PFSK-1 (cell line): ENCODE measurements at regions not wholly inside any gene's neighbourhood (a gene's known extent, or its start where the extent isn't known, plus 50 kb on each side); places are given as distances from the start of the nearest gene placed in this dataset.

Source experiments
- FOXP2 ChIP-seq: optimal IDR thresholded peaks from 2 replicates; pipeline ENCODE3; 2011; ENCODE audit warnings: borderline replicate concordance, control low read depth, inconsistent platforms; ENCODE audit not compliant: insufficient read depth; ENCODE audit errors: extremely low read length, extremely low read depth
- POLR2AphosphoS5 ChIP-seq: IDR thresholded peaks from 2 replicates; pipeline ENCODE4 v1.6.1; 2012; ENCODE audit warnings: low read depth, mild to moderate bottlenecking, control low read depth, low read length, moderate library complexity
- SIN3A ChIP-seq: IDR thresholded peaks from 2 replicates; pipeline ENCODE4 v1.6.1; 2012; ENCODE audit warnings: mild to moderate bottlenecking, low read length, moderate library complexity, borderline replicate concordance; ENCODE audit not compliant: insufficient read depth
- TAF1 ChIP-seq: IDR thresholded peaks from 2 replicates; pipeline ENCODE4 v1.6.1; 2012; ENCODE audit warnings: low read length, control low read depth, borderline replicate concordance; ENCODE audit not compliant: insufficient read depth
- TF ChIP-seq, protein P1 (sequence below), 2 experiments: IDR thresholded peaks; 2 replicates each; pipeline versions ENCODE4 v1.6.1 to v1.8.0; 2011 to 2012; ENCODE audit warnings: low read depth in 2 of 2, low read length in 2 of 2, control low read depth in 1 of 2, inconsistent platforms in 1 of 2, mild to moderate bottlenecking in 1 of 2, moderate library complexity in 1 of 2; ENCODE audit not compliant: insufficient read depth in 1 of 2

DNA sequence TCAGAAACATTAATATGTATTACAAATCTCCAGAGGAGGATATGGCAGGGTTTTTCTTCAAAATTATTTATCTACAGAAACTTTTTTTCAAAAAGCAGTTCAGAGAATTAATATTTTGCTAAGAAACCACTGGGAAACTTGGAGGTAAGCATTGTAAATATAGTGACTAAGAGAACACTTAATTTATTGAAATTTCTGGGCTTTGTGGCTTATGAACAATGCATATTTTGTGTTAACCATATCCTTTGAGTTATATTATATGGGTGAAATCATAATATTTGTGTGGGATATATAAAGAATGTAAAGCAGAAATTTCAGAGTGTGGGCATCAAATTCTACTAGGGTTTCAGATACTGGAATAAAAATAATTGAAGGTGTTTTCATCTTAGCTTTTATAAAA is 1059.2 kb downstream of the ZPLD1 start:
- TF ChIP-seq POLR2AphosphoS5, result no peak
- no peak for TF ChIP-seq TAF1
- no peak for TF ChIP-seq SIN3A
- TF ChIP-seq, protein P1, sequence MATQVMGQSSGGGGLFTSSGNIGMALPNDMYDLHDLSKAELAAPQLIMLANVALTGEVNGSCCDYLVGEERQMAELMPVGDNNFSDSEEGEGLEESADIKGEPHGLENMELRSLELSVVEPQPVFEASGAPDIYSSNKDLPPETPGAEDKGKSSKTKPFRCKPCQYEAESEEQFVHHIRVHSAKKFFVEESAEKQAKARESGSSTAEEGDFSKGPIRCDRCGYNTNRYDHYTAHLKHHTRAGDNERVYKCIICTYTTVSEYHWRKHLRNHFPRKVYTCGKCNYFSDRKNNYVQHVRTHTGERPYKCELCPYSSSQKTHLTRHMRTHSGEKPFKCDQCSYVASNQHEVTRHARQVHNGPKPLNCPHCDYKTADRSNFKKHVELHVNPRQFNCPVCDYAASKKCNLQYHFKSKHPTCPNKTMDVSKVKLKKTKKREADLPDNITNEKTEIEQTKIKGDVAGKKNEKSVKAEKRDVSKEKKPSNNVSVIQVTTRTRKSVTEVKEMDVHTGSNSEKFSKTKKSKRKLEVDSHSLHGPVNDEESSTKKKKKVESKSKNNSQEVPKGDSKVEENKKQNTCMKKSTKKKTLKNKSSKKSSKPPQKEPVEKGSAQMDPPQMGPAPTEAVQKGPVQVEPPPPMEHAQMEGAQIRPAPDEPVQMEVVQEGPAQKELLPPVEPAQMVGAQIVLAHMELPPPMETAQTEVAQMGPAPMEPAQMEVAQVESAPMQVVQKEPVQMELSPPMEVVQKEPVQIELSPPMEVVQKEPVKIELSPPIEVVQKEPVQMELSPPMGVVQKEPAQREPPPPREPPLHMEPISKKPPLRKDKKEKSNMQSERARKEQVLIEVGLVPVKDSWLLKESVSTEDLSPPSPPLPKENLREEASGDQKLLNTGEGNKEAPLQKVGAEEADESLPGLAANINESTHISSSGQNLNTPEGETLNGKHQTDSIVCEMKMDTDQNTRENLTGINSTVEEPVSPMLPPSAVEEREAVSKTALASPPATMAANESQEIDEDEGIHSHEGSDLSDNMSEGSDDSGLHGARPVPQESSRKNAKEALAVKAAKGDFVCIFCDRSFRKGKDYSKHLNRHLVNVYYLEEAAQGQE (IDR thresholded peaks at IDR 0.05; ENCODE audit: insufficient read depth in 1 of 2, low read depth in 2 of 2, low read length in 2 of 2), result no peak
- TF ChIP-seq FOXP2, result no peak

GRCh38 chr3:103494512-103494911 is 1059.7 kb downstream of the ZPLD1 start:
- no peak for TF ChIP-seq POLR2AphosphoS5
- no peak for TF ChIP-seq SIN3A
- TF ChIP-seq, protein P1 (IDR thresholded peaks at IDR 0.05; ENCODE audit: insufficient read depth in 1 of 2, low read depth in 2 of 2, low read length in 2 of 2), result no peak
- TF ChIP-seq TAF1, result no peak
- no peak for TF ChIP-seq FOXP2

GRCh38 chr3:103495186-103495585 is 1060.4 kb downstream of the ZPLD1 start:
- TF ChIP-seq TAF1 (no peak), POLR2AphosphoS5 (no peak), FOXP2 (no peak), SIN3A (no peak)
- TF ChIP-seq, protein P1 (IDR thresholded peaks at IDR 0.05; ENCODE audit: insufficient read depth in 1 of 2, low read depth in 2 of 2, low read length in 2 of 2), result no peak

GRCh38 chr3:103499132-103499900 is 1064.5 kb downstream of the ZPLD1 start:
- TF ChIP-seq POLR2AphosphoS5 (no peak), SIN3A (no peak), TAF1 (no peak)
- TF ChIP-seq, protein P1 (IDR thresholded peaks at IDR 0.05; ENCODE audit: insufficient read depth in 1 of 2, low read depth in 2 of 2, low read length in 2 of 2), result no peak
